Epithelial cell of proximal tubule (primary cell): ENCODE measurements at regions not wholly inside any gene's neighbourhood (a gene's known extent, or its start where the extent isn't known, plus 50 kb on each side); places are given as distances from the start of the nearest gene placed in this dataset.
"Not testable (repeated sequence)": the region's sequence is repeated elsewhere in the genome, so short reads cannot be mapped to it uniquely, and the experiment has no call there.

ENCODE experiments used
- DNase-seq: peaks from one replicate; pipeline ENCODE4 v3.0.0-alpha.2; 2011; ENCODE audit warnings: low read depth
- H3K4me3 ChIP-seq: 2 replicates; pipeline ENCODE4 v1.5.1; 2011; ENCODE audit warnings: low read depth, mild to moderate bottlenecking, low read length
- TF ChIP-seq, protein P1 (sequence below): conservative IDR thresholded peaks from 2 replicates; pipeline ENCODE4 v1.5.1; 2012; ENCODE audit warnings: low read depth, mild to moderate bottlenecking, low read length

DNA sequence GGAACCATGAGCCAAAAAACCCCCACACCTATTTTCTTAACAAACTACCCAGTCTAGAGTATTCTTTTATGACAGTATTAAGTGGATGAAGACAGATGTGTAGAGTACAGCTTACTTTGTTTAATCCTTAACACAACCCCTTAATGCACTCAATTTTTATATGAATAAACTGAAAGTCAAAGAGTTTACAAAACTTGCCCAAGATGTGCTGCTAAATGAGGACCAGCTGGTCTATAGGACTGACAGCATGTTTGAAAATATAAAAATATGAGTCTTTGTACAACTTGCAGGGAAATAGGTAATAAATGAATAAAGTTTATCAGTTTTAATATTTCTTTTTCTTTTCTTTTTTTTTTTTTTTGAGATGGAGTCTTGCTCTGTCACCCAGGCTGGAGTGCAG, 102.3 kb downstream of the ZFY start:
- no peak for DNase-seq
- H3K4me3 ChIP-seq, result no peak overlapping the region
- TF ChIP-seq, protein P1, sequence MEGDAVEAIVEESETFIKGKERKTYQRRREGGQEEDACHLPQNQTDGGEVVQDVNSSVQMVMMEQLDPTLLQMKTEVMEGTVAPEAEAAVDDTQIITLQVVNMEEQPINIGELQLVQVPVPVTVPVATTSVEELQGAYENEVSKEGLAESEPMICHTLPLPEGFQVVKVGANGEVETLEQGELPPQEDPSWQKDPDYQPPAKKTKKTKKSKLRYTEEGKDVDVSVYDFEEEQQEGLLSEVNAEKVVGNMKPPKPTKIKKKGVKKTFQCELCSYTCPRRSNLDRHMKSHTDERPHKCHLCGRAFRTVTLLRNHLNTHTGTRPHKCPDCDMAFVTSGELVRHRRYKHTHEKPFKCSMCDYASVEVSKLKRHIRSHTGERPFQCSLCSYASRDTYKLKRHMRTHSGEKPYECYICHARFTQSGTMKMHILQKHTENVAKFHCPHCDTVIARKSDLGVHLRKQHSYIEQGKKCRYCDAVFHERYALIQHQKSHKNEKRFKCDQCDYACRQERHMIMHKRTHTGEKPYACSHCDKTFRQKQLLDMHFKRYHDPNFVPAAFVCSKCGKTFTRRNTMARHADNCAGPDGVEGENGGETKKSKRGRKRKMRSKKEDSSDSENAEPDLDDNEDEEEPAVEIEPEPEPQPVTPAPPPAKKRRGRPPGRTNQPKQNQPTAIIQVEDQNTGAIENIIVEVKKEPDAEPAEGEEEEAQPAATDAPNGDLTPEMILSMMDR, result no peak

DNA sequence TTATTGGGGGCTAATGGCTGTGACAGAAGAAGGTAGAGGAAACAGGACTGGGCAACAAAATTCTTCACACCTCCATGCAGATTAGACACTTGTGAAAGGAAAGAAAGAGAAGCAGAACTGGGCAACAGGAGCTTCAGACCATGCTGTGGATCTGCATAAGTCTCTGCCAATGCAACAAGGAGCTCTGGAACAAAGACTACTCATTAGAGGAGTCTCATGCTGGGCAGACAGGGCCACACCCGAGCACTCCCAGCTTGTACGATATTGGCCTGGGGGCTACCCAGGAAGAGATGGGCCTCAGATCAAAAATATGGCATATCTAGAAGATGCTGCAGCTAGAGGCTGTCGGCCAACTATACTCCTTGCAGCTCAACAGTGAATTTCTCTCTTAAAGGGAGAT, 105.2 kb downstream of the ZFY start:
- no peak for DNase-seq
- no peak overlapping the region for H3K4me3 ChIP-seq
- TF ChIP-seq, protein P1, result no peak

DNA sequence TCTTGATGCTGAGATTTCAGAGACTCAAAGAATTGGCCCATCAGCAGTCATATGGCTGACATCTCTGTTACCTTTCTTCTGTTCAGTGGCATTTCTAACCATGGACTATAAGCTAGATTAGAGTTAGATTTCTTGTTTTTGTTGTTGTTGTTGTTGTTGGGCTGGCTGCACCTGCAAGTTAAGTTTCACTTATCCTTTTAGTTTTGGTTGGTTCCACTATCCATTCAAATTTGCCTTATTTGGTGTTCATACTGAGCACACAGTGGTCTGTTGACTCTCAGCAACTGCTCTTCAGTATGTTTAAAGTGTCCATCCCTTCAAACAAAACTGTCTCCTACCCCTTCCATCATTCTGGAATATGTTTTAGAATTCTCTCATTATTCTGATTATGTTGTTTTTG, 106.8 kb downstream of the ZFY start:
- no peak overlapping the region for H3K4me3 ChIP-seq
- no peak for DNase-seq
- TF ChIP-seq, protein P1, result no peak

DNA sequence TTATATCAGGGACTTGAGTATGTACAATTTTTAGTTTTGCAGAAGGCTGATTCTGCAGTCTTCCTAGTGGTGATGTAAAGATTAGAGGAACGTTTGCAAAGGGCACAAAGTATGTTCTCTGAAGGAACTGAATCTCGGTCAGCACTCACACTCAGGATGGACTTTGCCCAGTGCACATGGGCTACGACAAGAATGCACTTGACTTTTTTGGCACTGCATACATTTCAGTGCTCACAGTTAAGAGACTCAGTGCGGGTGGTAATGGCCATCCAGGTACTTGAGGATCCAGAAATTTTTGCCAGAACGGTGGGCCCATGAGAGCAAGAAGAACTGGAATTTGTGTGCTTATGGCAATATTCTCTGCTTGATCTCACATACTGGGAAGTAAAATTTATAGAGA, 107.7 kb downstream of the ZFY start:
- H3K4me3 ChIP-seq, result no peak overlapping the region
- TF ChIP-seq, protein P1, result no peak
- DNase-seq, result no peak

DNA sequence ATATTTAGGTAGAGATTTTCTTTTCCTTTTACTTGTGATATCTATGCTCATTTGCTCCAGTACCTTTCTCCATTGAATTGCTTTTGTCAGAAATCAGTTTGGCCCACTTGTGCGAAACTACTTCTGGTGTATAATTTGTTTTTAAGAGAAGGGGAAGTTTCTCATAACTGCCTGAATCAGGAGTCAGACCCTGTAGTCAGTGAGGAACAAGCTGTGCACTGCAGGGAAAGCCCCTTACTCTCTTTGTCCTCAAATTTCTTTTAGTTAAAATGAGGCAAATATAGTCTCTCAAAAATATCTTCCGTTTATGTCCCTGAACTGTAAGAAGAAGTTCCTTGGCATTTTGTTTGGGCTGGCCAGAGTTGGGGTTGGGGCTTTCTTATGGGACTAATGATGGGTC, 109.9 kb downstream of the ZFY start:
- no peak for DNase-seq
- TF ChIP-seq, protein P1, result no peak
- H3K4me3 ChIP-seq, result no peak overlapping the region

DNA sequence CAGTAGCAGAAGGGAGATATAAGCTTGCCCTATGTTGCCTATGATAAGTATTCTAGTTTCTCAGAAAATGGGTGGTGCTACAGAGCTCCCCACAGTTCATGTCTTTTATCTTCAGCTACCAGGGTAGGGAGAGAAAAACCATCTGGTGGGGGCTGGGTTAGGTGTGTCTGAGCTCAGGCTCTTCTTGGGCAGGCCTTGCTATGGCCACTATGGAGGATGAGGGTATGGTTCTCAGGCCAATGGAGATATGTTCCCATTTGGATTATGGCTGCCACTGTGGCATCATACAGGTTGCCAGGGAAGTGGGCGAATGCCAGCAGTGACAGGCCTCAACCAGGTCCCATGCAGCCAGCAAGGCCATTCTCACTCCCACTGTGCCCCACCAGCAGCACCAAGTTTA, 120.3 kb downstream of the ZFY start:
- not testable (repeated sequence) for DNase-seq, H3K4me3 ChIP-seq

DNA sequence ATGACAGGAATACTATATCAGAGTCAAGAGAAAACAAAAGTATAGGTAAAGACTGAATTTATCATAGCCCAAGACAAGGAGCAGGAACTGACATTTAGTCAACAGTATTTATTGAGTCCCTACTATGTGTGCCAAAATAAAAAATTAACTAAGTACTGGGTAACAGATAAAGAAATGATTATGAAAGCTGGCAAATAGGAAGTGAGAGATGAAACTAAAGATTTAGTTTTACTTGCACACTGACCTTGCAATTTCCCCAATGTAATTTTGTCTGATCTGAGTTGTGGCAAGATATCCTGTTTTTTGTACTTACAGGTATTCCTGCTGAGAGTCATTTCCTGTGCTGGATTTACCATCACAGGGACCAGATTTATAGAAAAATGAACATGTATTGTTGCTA, 123.2 kb downstream of the ZFY start:
- H3K4me3 ChIP-seq, DNase-seq: not testable (repeated sequence)

DNA sequence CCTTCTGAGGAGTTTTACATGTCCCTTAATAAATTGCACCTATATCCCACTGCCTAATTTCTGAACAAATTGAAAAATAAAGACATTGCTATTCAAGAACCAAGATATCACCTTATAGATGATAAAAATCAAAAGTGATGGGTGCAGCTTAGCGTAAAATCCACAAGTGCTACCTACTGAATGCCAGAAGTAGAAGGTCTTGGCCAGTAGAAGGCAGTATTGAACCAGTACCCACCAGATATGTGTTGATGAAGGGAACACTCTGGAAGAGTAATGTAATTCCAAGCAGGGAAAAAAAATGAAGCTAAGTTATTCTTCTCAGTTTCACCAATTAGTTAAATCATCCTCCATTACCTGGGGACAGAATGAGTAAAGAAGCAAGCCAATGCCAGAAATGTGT, 125.5 kb downstream of the ZFY start:
- TF ChIP-seq, protein P1, result peak; percentile 28
- not testable (repeated sequence) for DNase-seq, H3K4me3 ChIP-seq

DNA sequence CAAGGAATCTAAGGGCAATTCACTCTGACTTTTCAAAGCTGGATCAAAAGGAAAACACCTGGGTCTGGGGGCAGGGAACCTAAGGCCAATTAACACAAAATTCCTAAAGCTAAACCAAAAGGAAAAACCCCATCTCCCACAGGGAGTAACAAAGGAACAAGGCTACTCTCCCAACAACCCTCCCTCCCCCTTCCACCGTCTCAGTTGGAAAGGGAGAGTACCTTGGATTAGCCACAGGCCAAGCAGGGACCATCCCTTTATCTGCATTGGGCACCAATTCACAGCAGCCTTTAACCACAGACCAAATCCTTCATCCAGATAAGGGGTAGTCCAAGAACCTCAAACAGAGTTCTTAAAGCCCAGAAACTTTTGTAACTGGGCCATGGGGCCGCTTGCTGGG, 153.0 kb downstream of the ZFY start:
- H3K4me3 ChIP-seq, DNase-seq: not testable (repeated sequence)

DNA sequence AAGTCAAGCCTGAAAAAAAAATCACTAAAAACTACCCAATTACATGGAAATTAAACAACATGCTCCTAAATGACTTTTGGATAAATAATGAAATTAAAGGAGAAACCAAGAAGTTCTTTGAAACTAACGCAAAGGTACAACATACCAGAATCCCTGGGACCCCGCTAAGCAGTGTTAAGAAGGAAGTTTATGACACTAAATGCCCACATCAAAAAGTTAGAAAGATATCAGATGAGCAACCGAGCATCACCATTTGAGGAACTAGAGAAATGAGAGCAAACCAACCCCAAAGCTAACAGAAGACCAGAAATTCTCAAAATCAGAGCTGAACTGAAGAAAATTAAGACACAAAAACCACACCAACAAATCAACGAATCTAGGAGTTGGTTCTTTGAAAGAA, 173.5 kb downstream of the ZFY start:
- not testable (repeated sequence) for DNase-seq, H3K4me3 ChIP-seq

DNA sequence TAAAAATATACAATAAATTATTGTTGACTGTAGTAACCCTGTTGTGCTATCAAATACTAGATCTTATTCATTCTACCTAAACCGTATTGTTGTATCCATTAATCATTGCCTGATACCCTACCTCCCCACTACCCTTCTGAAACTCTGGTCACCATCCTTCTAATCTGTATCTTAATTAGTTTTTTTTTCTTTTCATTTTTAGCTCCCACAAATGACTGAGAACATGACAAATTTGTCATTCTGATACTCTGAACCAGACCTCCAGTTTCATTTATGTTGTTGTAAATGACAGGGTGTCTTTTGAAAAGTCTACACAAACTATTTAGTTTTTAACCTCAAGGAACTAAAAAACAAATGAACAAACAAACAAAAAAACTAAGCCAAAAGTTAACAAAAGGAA, 185.1 kb downstream of the ZFY start:
- not testable (repeated sequence) for H3K4me3 ChIP-seq, DNase-seq

DNA sequence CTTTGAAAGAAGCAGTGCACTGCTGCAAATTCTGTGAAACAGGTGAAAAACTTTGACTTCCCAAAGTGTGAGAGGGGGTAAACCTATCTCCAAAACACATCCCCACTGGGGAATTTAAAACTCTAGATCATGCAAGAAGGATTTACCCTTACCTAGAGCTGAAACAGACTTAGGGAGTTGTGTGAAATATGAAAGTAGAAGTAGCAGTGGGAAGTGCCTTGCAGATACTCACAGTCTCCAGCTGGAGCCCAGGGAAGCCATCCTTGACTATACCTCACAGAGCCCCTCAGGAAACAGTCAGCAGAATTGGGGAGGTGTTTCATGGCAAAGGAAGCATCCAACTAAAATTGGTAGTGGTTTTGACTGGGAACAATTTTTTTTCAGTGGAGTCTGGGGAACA, 185.5 kb downstream of the ZFY start:
- DNase-seq, H3K4me3 ChIP-seq: not testable (repeated sequence)

DNA sequence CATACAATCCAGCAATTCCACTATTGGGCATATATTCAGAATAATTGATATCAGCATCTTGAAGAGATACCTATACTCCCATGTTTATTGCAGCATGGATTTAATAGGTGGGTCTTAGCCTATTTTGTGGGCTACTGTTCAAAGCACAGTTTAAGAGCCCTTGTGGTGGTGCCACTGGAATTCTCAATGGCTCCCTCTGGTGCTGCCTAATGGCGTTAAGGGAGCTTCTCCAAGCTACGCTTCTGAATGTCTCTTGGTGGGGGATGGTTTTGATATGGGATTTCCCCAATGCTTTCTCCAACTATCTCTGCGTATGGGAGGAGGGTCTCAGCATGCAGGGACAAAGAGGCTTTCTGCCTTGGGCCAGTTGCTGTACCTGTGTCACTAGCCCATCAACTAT, 188.3 kb downstream of the ZFY start:
- not testable (repeated sequence) for DNase-seq, H3K4me3 ChIP-seq
